DND-41 (cell line): ENCODE measurements at regions not wholly inside any gene's neighbourhood (a gene's known extent, or its start where the extent isn't known, plus 50 kb on each side); places are given as distances from the start of the nearest gene placed in this dataset.

ENCODE experiments used
- ATAC-seq: fragments of 200-7000 bp; cut with Tn5 transposase; 3 replicates; pipeline ENCODE4 v1.9.1; 2021; ENCODE audit warnings: low read depth; ENCODE audit not compliant: insufficient read depth
- DNase-seq: peaks from one replicate; pipeline ENCODE4 v3.0.0-alpha.2; 2020
- H2AFZ ChIP-seq: 2 replicates; pipeline ENCODE4 v1.6.0; 2012; ENCODE audit warnings: low read depth, low read length
- H3K27ac ChIP-seq: 2 replicates; pipeline ENCODE4 v1.5.1; 2012; ENCODE audit warnings: low read length, inconsistent platforms
- H3K27me3 ChIP-seq: fragments of 200-600 bp; sonication (generic); 2 replicates; pipeline ENCODE4 v1.6.0; 2012; ENCODE audit warnings: low read length, mild to moderate bottlenecking, inconsistent platforms; ENCODE audit not compliant: insufficient read depth, poor library complexity
- H3K36me3 ChIP-seq: 2 replicates; pipeline ENCODE4 v1.5.1; 2012; ENCODE audit warnings: low read length, inconsistent platforms; ENCODE audit not compliant: insufficient read depth
- H3K4me1 ChIP-seq: 2 replicates; pipeline ENCODE4 v1.5.1; 2012; ENCODE audit warnings: mild to moderate bottlenecking, low read length; ENCODE audit not compliant: insufficient read depth
- H3K4me2 ChIP-seq: 2 replicates; pipeline ENCODE4 v1.6.0; 2012; ENCODE audit warnings: mild to moderate bottlenecking, moderate library complexity, low read length, inconsistent platforms; ENCODE audit not compliant: insufficient read depth
- H3K4me3 ChIP-seq, 2 experiments: fragments of 200-600 bp in 1 of 2; shearing (Covaris generic) in 1 of 2; 2 replicates each; pipeline ENCODE4 v1.5.1; 2012 to 2016; ENCODE audit warnings: inconsistent platforms in 2 of 2, low read length in 2 of 2, mild to moderate bottlenecking in 2 of 2, low read depth in 1 of 2, moderate library complexity in 1 of 2
- H3K79me2 ChIP-seq: 2 replicates; pipeline ENCODE4 v1.6.0; 2012; ENCODE audit warnings: low read length, inconsistent platforms; ENCODE audit not compliant: insufficient read depth
- H3K9ac ChIP-seq: 2 replicates; pipeline ENCODE4 v1.6.0; 2012; ENCODE audit warnings: low read depth, mild to moderate bottlenecking, inconsistent platforms, low read length, moderate library complexity
- H3K9me3 ChIP-seq: 2 replicates; pipeline ENCODE4 v1.5.1; 2012; ENCODE audit warnings: low read length, moderate library complexity, mild to moderate bottlenecking, inconsistent platforms; ENCODE audit not compliant: insufficient read depth, severe bottlenecking
- H4K20me1 ChIP-seq: 2 replicates; pipeline ENCODE4 v1.6.0; 2012; ENCODE audit warnings: low read length; ENCODE audit not compliant: insufficient read depth
- CTCF ChIP-seq: IDR thresholded peaks from 2 replicates; pipeline ENCODE4 v1.5.1; 2012; ENCODE audit warnings: borderline replicate concordance, low read length, moderate library complexity, mild to moderate bottlenecking; ENCODE audit not compliant: poor library complexity, severe bottlenecking; ENCODE audit errors: extremely low read depth
- EZH2 ChIP-seq: IDR thresholded peaks from 3 replicates; pipeline ENCODE4 v1.6.1; 2012; ENCODE audit warnings: borderline replicate concordance, low read depth, mild to moderate bottlenecking, moderate library complexity, low read length, inconsistent platforms; ENCODE audit not compliant: severe bottlenecking

DNA sequence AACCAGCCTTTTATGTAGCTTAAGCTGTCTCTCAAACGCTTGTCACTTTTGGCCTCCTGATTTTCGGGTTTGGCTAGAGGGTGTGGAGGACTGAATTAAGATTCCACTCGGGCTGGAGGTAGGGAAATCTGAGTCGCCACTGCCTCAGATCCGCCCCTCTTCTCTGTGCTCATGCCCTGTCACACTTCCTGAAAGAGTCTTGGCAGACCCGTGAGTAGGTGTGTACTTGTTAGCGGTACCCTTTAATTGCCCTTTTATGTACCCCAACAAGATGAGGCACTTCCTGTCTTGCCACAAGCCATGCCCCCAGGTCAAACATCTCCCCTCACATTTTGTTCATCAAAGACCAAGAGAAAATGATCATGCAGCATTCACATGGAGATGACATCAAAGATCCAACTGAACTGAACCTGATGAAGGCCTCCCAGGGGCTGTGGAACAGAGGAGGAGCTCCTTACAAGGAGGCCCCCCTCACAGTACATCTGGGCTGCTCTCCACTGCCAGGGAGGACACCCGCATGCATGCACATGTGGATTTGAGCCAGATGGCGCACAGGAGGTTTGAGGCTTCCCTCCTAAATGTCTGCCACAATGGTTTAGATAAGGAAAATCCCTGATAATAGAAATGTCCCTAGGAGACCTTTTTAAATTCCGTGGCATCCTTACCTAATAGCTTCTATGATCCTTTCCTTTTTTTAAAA is 86.5 kb upstream of the CDKN3 start:
- no peaks in the 10 kb centered on the region for H3K36me3 ChIP-seq
- H3K27me3 ChIP-seq: no peaks in the 10 kb centered on the region
- H3K9ac ChIP-seq: no peak overlapping the region
- TF ChIP-seq EZH2 (no peak), CTCF (no peak)
- ATAC-seq (no peak), DNase-seq (no peak)
- no peak overlapping the region for H3K27ac ChIP-seq
- H3K4me3 ChIP-seq: no peak overlapping the region
- H3K4me2 ChIP-seq: no peak overlapping the region
- no peaks in the 10 kb centered on the region for H3K79me2 ChIP-seq
- H3K9me3 ChIP-seq: no peaks in the 10 kb centered on the region
- H4K20me1 ChIP-seq: no peaks in the 10 kb centered on the region
- no peaks in the 10 kb centered on the region for H3K4me1 ChIP-seq
- no peak overlapping the region for H2AFZ ChIP-seq

GRCh38 chr14:54310851-54311228 is 86.0 kb upstream of the CDKN3 start:
- DNase-seq (no peak), ATAC-seq (no peak)
- Histone ChIP-seq H3K4me1 (no peaks in the 10 kb centered on the region), H3K9me3 (no peaks in the 10 kb centered on the region), H2AFZ (no peak overlapping the region), H4K20me1 (no peaks in the 10 kb centered on the region), H3K79me2 (no peaks in the 10 kb centered on the region), H3K4me3 (no peak overlapping the region), H3K4me2 (no peak overlapping the region), H3K27ac (no peak overlapping the region), H3K27me3 (no peaks in the 10 kb centered on the region), H3K9ac (no peak overlapping the region), H3K36me3 (no peaks in the 10 kb centered on the region)
- TF ChIP-seq EZH2: no peak
- TF ChIP-seq CTCF: no peak

GRCh38 chr14:54312166-54312801 is 84.5 kb upstream of the CDKN3 start:
- no peaks in the 10 kb centered on the region for H3K27me3 ChIP-seq
- no peaks in the 10 kb centered on the region for H3K36me3 ChIP-seq
- no peak overlapping the region for H3K4me2 ChIP-seq
- H3K9ac ChIP-seq: no peak overlapping the region
- DNase-seq (no peak), ATAC-seq (no peak)
- TF ChIP-seq CTCF (no peak), EZH2 (no peak)
- H3K4me3 ChIP-seq: no peak overlapping the region
- no peaks in the 10 kb centered on the region for H3K4me1 ChIP-seq
- H2AFZ ChIP-seq: no peak overlapping the region
- H4K20me1 ChIP-seq: no peaks in the 10 kb centered on the region
- no peaks in the 10 kb centered on the region for H3K79me2 ChIP-seq
- no peaks in the 10 kb centered on the region for H3K9me3 ChIP-seq
- no peak overlapping the region for H3K27ac ChIP-seq
